IMR-90 (cell line): ENCODE measurements at regions not wholly inside any gene's neighbourhood (a gene's known extent, or its start where the extent isn't known, plus 50 kb on each side); places are given as distances from the start of the nearest gene placed in this dataset.

Experiments
- ATAC-seq: fragments of 200-7000 bp; cut with Tn5 transposase; 2 replicates; pipeline ENCODE4 v1.9.1; 2020; ENCODE audit warnings: low read depth, mild to moderate bottlenecking, moderate library complexity
- BruUV-seq: library from RNA; stranded (reverse); fragments of 400-500 nt; replicated peaks from 2 replicates; lab custom pipeline; 2021; lab: Mats Ljungman, UMichigan
- CTCF ChIA-PET: fragments of 300-600 bp; formaldehyde crosslinking; extraction: SDS; loops from one replicate; lab custom pipeline; 2021; ENCODE audit warnings: antibody characterized with exemption; lab: Yijun Ruan, JAX
- POLR2A ChIA-PET: fragments of 300-600 bp; sonication (Branson Sonifier 250); formaldehyde crosslinking; loops from one replicate; lab custom pipeline; 2022; ENCODE audit warnings: antibody characterized with exemption; ENCODE audit not compliant: unreplicated experiment; lab: Charles Lee
- DNase-seq: peaks from one replicate; pipeline ENCODE4 v3.0.0; 2013
- H2AFZ ChIP-seq: replicated peaks from 2 replicates; pipeline ENCODE3; 2013; ENCODE audit warnings: low read length, mild to moderate bottlenecking; ENCODE audit not compliant: poor library complexity
- H2AK5ac ChIP-seq: 2 replicates; pipeline ENCODE4 v1.6.1; 2013; ENCODE audit warnings: low read depth, low read length, inconsistent platforms
- H2AK9ac ChIP-seq: replicated peaks from 2 replicates; pipeline ENCODE3; 2013; ENCODE audit warnings: mild to moderate bottlenecking, low read depth, low read length, moderate library complexity; ENCODE audit not compliant: poor library complexity
- H2BK120ac ChIP-seq: 2 replicates; pipeline ENCODE4 v1.6.1; 2013; ENCODE audit warnings: low read depth, low read length, inconsistent platforms
- H2BK15ac ChIP-seq: 3 replicates; pipeline ENCODE4 v1.6.1; 2013; ENCODE audit warnings: low read depth, low read length, inconsistent platforms
- H2BK20ac ChIP-seq: 2 replicates; pipeline ENCODE4 v1.6.1; 2013; ENCODE audit warnings: low read depth, mild to moderate bottlenecking, inconsistent platforms, low read length, moderate library complexity
- H2BK5ac ChIP-seq: 2 replicates; pipeline ENCODE4 v1.6.1; 2013; ENCODE audit warnings: mild to moderate bottlenecking, low read depth, low read length, inconsistent platforms; ENCODE audit not compliant: poor library complexity, severe bottlenecking
- H3K14ac ChIP-seq: replicated peaks from 2 replicates; pipeline ENCODE4 v1.6.1; 2013; ENCODE audit warnings: low read depth, low read length, inconsistent platforms
- H3K18ac ChIP-seq: 2 replicates; pipeline ENCODE4 v1.6.1; 2013; ENCODE audit warnings: low read depth, low read length, control low read depth
- H3K23ac ChIP-seq: 2 replicates; pipeline ENCODE4 v1.6.1; 2013; ENCODE audit warnings: low read depth, low read length, inconsistent platforms
- H3K27ac ChIP-seq: 2 replicates; pipeline ENCODE4 v1.5.1; 2013; ENCODE audit warnings: mild to moderate bottlenecking, control low read depth, low read length; ENCODE audit not compliant: insufficient read depth
- H3K27me3 ChIP-seq: 2 replicates; pipeline ENCODE4 v1.6.1; 2013; ENCODE audit warnings: low read length; ENCODE audit not compliant: control insufficient read depth, insufficient read depth
- H3K36me3 ChIP-seq: 2 replicates; pipeline ENCODE4 v1.6.1; 2013; ENCODE audit warnings: low read length, mixed read lengths; ENCODE audit not compliant: control insufficient read depth, insufficient read depth
- H3K4ac ChIP-seq: 2 replicates; pipeline ENCODE4 v1.6.1; 2013; ENCODE audit warnings: low read depth, low read length, inconsistent platforms
- H3K4me1 ChIP-seq: 2 replicates; pipeline ENCODE4 v1.6.1; 2013; ENCODE audit warnings: low read length, mixed read lengths; ENCODE audit not compliant: control insufficient read depth, insufficient read depth
- H3K4me2 ChIP-seq: 2 replicates; pipeline ENCODE4 v1.6.1; 2013; ENCODE audit warnings: low read depth, mild to moderate bottlenecking, control low read depth, low read length, moderate library complexity
- H3K4me3 ChIP-seq: 2 replicates; pipeline ENCODE4 v1.5.1; 2013; ENCODE audit warnings: low read depth, mild to moderate bottlenecking, control low read depth, low read length, moderate library complexity; ENCODE audit not compliant: insufficient read depth
- H3K56ac ChIP-seq: 2 replicates; pipeline ENCODE4 v1.6.1; 2013; ENCODE audit warnings: low read length, inconsistent platforms; ENCODE audit not compliant: insufficient read depth; ENCODE audit errors: extremely low read depth
- H3K79me1 ChIP-seq, 2 experiments: 2 replicates each; pipeline ENCODE4 v1.6.1; 2013; ENCODE audit warnings: low read length in 2 of 2, inconsistent platforms in 1 of 2, low read depth in 1 of 2
- H3K9ac ChIP-seq: 2 replicates; pipeline ENCODE4 v1.6.1; 2013; ENCODE audit warnings: low read depth, low read length, control low read depth
- H3K9me1 ChIP-seq: 2 replicates; pipeline ENCODE4 v1.6.1; 2013; ENCODE audit warnings: low read length, inconsistent platforms; ENCODE audit not compliant: insufficient read depth
- H3K9me3 ChIP-seq: 2 replicates; pipeline ENCODE4 v1.6.1; 2013; ENCODE audit warnings: low read length; ENCODE audit not compliant: control insufficient read depth, insufficient read depth
- H4K20me1 ChIP-seq: 2 replicates; pipeline ENCODE4 v1.6.1; 2013; ENCODE audit warnings: low read length, inconsistent platforms; ENCODE audit not compliant: insufficient read depth
- H4K5ac ChIP-seq: 2 replicates; pipeline ENCODE4 v1.6.1; 2013; ENCODE audit warnings: mild to moderate bottlenecking, low read depth, low read length, control low read depth
- H4K8ac ChIP-seq, 2 experiments: 2 replicates each; pipeline ENCODE4 v1.6.1; 2013; ENCODE audit warnings: low read depth in 2 of 2, low read length in 2 of 2, control low read depth in 1 of 2, inconsistent platforms in 1 of 2
- H4K91ac ChIP-seq: 2 replicates; pipeline ENCODE4 v1.6.1; 2013; ENCODE audit warnings: low read depth, low read length, inconsistent platforms; ENCODE audit not compliant: insufficient read depth
- CEBPB ChIP-seq: IDR thresholded peaks from 2 replicates; pipeline ENCODE4 v1.6.1; 2012; ENCODE audit warnings: low read depth, low read length, improper control_type of control experiment
- ELK1 ChIP-seq: fragments of 150-350 bp; IDR thresholded peaks from 2 replicates; pipeline ENCODE4 v1.6.1; 2016; ENCODE audit warnings: low read depth, mild to moderate bottlenecking, low read length, moderate library complexity, borderline replicate concordance
- MAZ ChIP-seq: IDR thresholded peaks from 2 replicates; pipeline ENCODE4 v1.6.1; 2012; ENCODE audit warnings: low read depth, mild to moderate bottlenecking, low read length, improper control_type of control experiment, moderate library complexity, borderline replicate concordance
- MXI1 ChIP-seq: IDR thresholded peaks from 2 replicates; pipeline ENCODE4 v1.6.1; 2012; ENCODE audit warnings: low read depth, mild to moderate bottlenecking, low read length, moderate library complexity, borderline replicate concordance
- NFE2L2 ChIP-seq: fragments of 150-350 bp; IDR thresholded peaks from 2 replicates; pipeline ENCODE4 v1.6.1; 2016; ENCODE audit warnings: low read depth, mild to moderate bottlenecking, low read length
- RAD21 ChIP-seq: IDR thresholded peaks from 2 replicates; pipeline ENCODE4 v1.6.1; 2012; ENCODE audit warnings: low read length, improper control_type of control experiment
- RCOR1 ChIP-seq: IDR thresholded peaks from 2 replicates; pipeline ENCODE4 v1.6.1; 2012; ENCODE audit warnings: mild to moderate bottlenecking, low read length, improper control_type of control experiment; ENCODE audit not compliant: insufficient replicate concordance
- RFX5 ChIP-seq: IDR thresholded peaks from 2 replicates; pipeline ENCODE4 v1.8.0; 2012; ENCODE audit warnings: low read depth, mild to moderate bottlenecking, low read length, moderate library complexity
- WGBS, 2 experiments: methylation state at CpG; one replicate each; pipeline versions ENCODE4 v1.1.5 to v1.1.7; 2013; ENCODE audit warnings: missing lambda C conversion rate in 2 of 2; ENCODE audit not compliant: insufficient read length in 1 of 2; ENCODE audit errors: extremely low coverage in 2 of 2; 5-methylcytosine and 5-hydroxymethylcytosine counted together
- dilution Hi-C: fragments of 300-500 bp; cut with HindIII; formaldehyde crosslinking; loops from one replicate; pipeline ENCODE4 v1.14.3; 2018; ENCODE audit warnings: low sequenced_read_pairs; ENCODE audit not compliant: unreplicated experiment
- in situ Hi-C: fragments of 300-500 bp; cut with MboI; formaldehyde crosslinking; loops from 3 replicates; pipeline ENCODE4 v1.14.3; 2019; ENCODE audit warnings: low sequenced_read_pairs, inconsistent platforms, mixed read lengths
- intact Hi-C: fragments of 100-400 bp; cut with micrococcal nuclease; formaldehyde crosslinking; loops from 2 replicates; pipeline ENCODE4 v1.10.0; 2022
- TF ChIP-seq, protein P1 (sequence below): conservative IDR thresholded peaks from 2 replicates; pipeline ENCODE4 v1.5.1; 2012; ENCODE audit warnings: mild to moderate bottlenecking, low read depth, low read length, improper control_type of control experiment

GRCh38 chr6:26273673-26274588 is 91.1 kb upstream of the BTN3A2 start (continued):
- TF ChIP-seq, protein P1, sequence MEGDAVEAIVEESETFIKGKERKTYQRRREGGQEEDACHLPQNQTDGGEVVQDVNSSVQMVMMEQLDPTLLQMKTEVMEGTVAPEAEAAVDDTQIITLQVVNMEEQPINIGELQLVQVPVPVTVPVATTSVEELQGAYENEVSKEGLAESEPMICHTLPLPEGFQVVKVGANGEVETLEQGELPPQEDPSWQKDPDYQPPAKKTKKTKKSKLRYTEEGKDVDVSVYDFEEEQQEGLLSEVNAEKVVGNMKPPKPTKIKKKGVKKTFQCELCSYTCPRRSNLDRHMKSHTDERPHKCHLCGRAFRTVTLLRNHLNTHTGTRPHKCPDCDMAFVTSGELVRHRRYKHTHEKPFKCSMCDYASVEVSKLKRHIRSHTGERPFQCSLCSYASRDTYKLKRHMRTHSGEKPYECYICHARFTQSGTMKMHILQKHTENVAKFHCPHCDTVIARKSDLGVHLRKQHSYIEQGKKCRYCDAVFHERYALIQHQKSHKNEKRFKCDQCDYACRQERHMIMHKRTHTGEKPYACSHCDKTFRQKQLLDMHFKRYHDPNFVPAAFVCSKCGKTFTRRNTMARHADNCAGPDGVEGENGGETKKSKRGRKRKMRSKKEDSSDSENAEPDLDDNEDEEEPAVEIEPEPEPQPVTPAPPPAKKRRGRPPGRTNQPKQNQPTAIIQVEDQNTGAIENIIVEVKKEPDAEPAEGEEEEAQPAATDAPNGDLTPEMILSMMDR, result no peak

DNA sequence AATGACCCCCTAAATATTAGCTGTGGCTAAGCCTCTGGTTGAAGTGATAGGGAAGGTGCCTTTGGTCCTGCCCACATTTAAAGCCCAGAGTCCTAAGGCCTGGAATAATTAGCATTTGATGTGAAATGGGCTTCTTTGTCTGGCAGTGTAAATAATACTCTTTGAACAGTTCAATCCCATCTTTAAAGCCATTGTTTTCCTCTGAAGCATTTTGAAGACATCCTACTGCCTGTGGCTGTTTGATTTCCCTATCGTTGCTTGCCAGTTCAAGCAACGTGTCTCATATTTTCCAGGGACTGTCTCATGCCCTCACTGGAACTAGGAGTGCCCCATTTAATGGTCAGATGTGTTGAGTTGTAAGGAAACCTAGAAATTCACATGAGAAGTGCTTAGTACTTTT is 89.3 kb upstream of the BTN3A2 start:
- Histone ChIP-seq H3K9me3 (no peaks in the 10 kb centered on the region), H3K9ac (no peak overlapping the region), H3K23ac (0 out of 2 replicates have a peak overlapping the region, but pooled peaks have one; percentile 20), H2BK5ac (no peak overlapping the region), H3K56ac (no peak overlapping the region), H3K4me1 (peaks cover 4% of the 10 kb centered on the region), H3K27ac (no peak overlapping the region), H2BK15ac (no peak overlapping the region), H3K9me1 (no peaks in the 10 kb centered on the region), H2BK20ac (no peak overlapping the region; the same call in 1 of the 2 replicates), H3K4me3 (no peak overlapping the region), H4K8ac (no peak overlapping the region), H2AFZ (no peak overlapping the region), H3K4me2 (no peak overlapping the region), H2AK5ac (no peak overlapping the region; the same call in 1 of the 2 replicates), H2AK9ac (no peak overlapping the region), H3K4ac (no peak overlapping the region), H3K27me3 (no peaks in the 10 kb centered on the region), H2BK120ac (no peak overlapping the region), H4K91ac (no peak overlapping the region), H3K18ac (no peak overlapping the region), H3K79me1 (no peaks in the 10 kb centered on the region), H3K36me3 (no peaks in the 10 kb centered on the region), H4K20me1 (peaks cover 3% of the 10 kb centered on the region; the same call in 1 of the 2 replicates), H4K5ac (no peak overlapping the region), H3K14ac (no peak overlapping the region)
- ATAC-seq (no peak), DNase-seq (no peak)
- ChIA-PET POLR2A (interaction anchor here (0.8 to 2.8 kb wide), 3 partner anchors 9 to 870 kb away, joined by 3 to 11 read pairs (median 6); a partner anchor contains a TSS), CTCF (no interaction called here)
- in situ Hi-C loops, result loop anchor here (25.0 kb wide), 1 partner anchor 862 kb away; a partner anchor contains a TSS
- no CpG with 5 or more reads among the region's 2 CpGs for WGBS, 2 experiments
- BruUV-seq, result no TSS peak
- dilution Hi-C loops, result no loop called here
- intact Hi-C loops, result no loop called here
- TF ChIP-seq RFX5 (no peak), MAZ (no peak), MXI1 (no peak), RAD21 (no peak), NFE2L2 (no peak), ELK1 (no peak), CEBPB (no peak), RCOR1 (no peak)
- TF ChIP-seq, protein P1, result no peak
